PC-9 (cell line): ENCODE measurements at regions not wholly inside any gene's neighbourhood (a gene's known extent, or its start where the extent isn't known, plus 50 kb on each side); places are given as distances from the start of the nearest gene placed in this dataset.

Experiments
- EZH2 ChIP-seq: fragments of 200-600 bp; sonication (generic); IDR thresholded peaks from 2 replicates; pipeline ENCODE4 v1.8.0; 2017; ENCODE audit warnings: antibody characterized with exemption, low read depth
- TF ChIP-seq, protein P1 (sequence below): fragments of 200-600 bp; sonication (generic); conservative IDR thresholded peaks from 2 replicates; pipeline ENCODE4 v1.6.1; 2017; ENCODE audit warnings: mixed run types, antibody characterized with exemption, mild to moderate bottlenecking, moderate library complexity

DNA sequence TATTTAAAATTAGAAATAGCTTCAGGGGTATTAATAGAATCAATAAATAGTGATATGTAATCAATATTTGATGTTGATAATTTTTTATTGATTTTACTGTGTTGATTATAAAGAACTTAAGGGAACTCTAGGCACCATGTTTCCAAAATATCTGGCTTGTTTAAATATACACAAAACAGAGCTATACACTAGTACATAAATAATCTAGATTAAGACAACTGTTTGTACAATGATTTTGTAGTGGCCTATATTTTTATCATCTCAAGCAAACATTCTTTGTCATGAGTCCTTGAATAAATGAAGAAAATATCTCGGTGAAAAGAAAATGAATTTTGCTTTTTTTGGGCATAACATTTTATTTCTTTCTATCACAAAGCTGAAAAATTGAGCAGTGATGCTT lies 117.1 kb upstream of the KRR1 start:
- TF ChIP-seq EZH2: no peak
- TF ChIP-seq, protein P1, sequence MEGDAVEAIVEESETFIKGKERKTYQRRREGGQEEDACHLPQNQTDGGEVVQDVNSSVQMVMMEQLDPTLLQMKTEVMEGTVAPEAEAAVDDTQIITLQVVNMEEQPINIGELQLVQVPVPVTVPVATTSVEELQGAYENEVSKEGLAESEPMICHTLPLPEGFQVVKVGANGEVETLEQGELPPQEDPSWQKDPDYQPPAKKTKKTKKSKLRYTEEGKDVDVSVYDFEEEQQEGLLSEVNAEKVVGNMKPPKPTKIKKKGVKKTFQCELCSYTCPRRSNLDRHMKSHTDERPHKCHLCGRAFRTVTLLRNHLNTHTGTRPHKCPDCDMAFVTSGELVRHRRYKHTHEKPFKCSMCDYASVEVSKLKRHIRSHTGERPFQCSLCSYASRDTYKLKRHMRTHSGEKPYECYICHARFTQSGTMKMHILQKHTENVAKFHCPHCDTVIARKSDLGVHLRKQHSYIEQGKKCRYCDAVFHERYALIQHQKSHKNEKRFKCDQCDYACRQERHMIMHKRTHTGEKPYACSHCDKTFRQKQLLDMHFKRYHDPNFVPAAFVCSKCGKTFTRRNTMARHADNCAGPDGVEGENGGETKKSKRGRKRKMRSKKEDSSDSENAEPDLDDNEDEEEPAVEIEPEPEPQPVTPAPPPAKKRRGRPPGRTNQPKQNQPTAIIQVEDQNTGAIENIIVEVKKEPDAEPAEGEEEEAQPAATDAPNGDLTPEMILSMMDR: no peak
